Inferior parietal cortex (tissue), 1 donor: ENCODE measurements at regions not wholly inside any gene's neighbourhood (a gene's known extent, or its start where the extent isn't known, plus 50 kb on each side); places are given as distances from the start of the nearest gene placed in this dataset.
"Not testable (repeated sequence)": the region's sequence is repeated elsewhere in the genome, so short reads cannot be mapped to it uniquely, and the experiment has no call there.

ENCODE experiments used
- DNase-seq: peaks from one replicate; pipeline ENCODE4 v3.0.0-alpha.2; 2016; ENCODE audit errors: extremely low spot score

GRCh38 chr4:45248106-45248505 is 521.8 kb upstream of the GNPDA2 start:
- not testable (repeated sequence) for DNase-seq

GRCh38 chr4:45241976-45242375 is 515.6 kb upstream of the GNPDA2 start:
- DNase-seq, result no peak

- no peak for DNase-seq
These were observed 502.9 kb upstream of the GNPDA2 start for GRCh38 chr4:45229206-45229605.

GRCh38 chr4:45215976-45216542 is 489.7 kb upstream of the GNPDA2 start:
- DNase-seq, result no peak

- not testable (repeated sequence) for DNase-seq
These were observed 482.1 kb upstream of the GNPDA2 start for GRCh38 chr4:45208476-45208875.

- not testable (repeated sequence) for DNase-seq
These were observed 481.5 kb upstream of the GNPDA2 start for GRCh38 chr4:45207864-45208331.

GRCh38 chr4:45207241-45207863 is 481.0 kb upstream of the GNPDA2 start:
- DNase-seq, result not testable (repeated sequence)

GRCh38 chr4:45199736-45200135 is 473.4 kb upstream of the GNPDA2 start:
- DNase-seq, result no peak

GRCh38 chr4:45188501-45188900 is 462.1 kb upstream of the GNPDA2 start:
- DNase-seq, result no peak

GRCh38 chr4:45186249-45186648 is 459.9 kb upstream of the GNPDA2 start:
- no peak for DNase-seq

- DNase-seq, result no peak
These were observed 457.5 kb upstream of the GNPDA2 start for GRCh38 chr4:45183905-45184304.

GRCh38 chr4:45172636-45173035 is 446.3 kb upstream of the GNPDA2 start:
- no peak for DNase-seq

- no peak for DNase-seq
These were observed 434.6 kb upstream of the GNPDA2 start for GRCh38 chr4:45160951-45161350.

- no peak for DNase-seq
These were observed 428.9 kb upstream of the GNPDA2 start for GRCh38 chr4:45155081-45155777.

GRCh38 chr4:45147866-45148265 is 421.5 kb upstream of the GNPDA2 start:
- DNase-seq, result no peak

GRCh38 chr4:45131020-45131419 is 404.7 kb upstream of the GNPDA2 start:
- no peak for DNase-seq

- no peak for DNase-seq
These were observed 396.1 kb upstream of the GNPDA2 start for GRCh38 chr4:45122406-45122805.

- no peak for DNase-seq
These were observed 395.1 kb upstream of the GNPDA2 start for GRCh38 chr4:45121426-45121975.

GRCh38 chr4:45120163-45120562 is 393.8 kb upstream of the GNPDA2 start:
- no peak for DNase-seq

- DNase-seq, result no peak
These were observed 393.0 kb upstream of the GNPDA2 start for GRCh38 chr4:45119376-45119775.

GRCh38 chr4:45102716-45103115 is 376.4 kb upstream of the GNPDA2 start:
- DNase-seq, result no peak

- no peak for DNase-seq
These were observed 374.8 kb upstream of the GNPDA2 start for GRCh38 chr4:45100956-45101818.
